ENCODE measurements at regions not wholly inside any gene's neighbourhood (a gene's known extent, or its start where the extent isn't known, plus 50 kb on each side); places are given as distances from the start of the nearest gene placed in this dataset.

DNA sequence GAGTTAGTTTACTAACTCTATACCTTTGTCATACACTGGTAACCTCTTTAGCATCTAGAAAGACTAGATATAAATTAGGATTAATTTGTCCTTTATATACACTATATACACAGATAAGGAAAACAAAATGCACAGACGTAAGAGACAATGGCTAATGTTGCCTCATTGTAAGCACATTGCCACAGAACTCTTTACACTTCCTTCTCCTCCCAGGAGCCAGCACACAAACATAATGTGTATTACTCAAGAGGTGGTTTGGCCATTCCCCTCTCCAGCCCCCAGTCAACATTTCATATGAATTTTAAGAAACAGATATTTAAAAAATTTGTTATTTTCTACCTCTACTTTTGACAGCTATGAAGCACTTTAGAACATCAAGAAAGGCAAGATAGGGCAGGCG lies 131.4 kb upstream of the OR4E1 start:
- in situ Hi-C loops (cut with MboI; ENCODE audit: low sequenced_read_pairs) = no loop called here
- no peak overlapping the region for H2AK9ac ChIP-seq (replicated peaks; ENCODE audit: low read depth, low read length, poor library complexity)
- H4K20me1 ChIP-seq (ENCODE audit: insufficient read depth, low read length) = no peaks in the 10 kb centered on the region
- no peaks in the 10 kb centered on the region for H3K27me3 ChIP-seq (ENCODE audit: control insufficient read depth, insufficient read depth, low read length)
- H3K4me2 ChIP-seq (ENCODE audit: low read depth, low read length) = no peak overlapping the region
- no CpG with 5 or more reads among the region's 2 CpGs for WGBS, 2 experiments (ENCODE audit: extremely low coverage in 2 of 2, insufficient read length in 1 of 2)
- no peak overlapping the region for H3K27ac ChIP-seq (ENCODE audit: insufficient read depth, low read length)
- H3K14ac ChIP-seq (replicated peaks; ENCODE audit: low read depth, low read length) = no peak overlapping the region
- no peak overlapping the region for H2AK5ac ChIP-seq (ENCODE audit: low read depth, low read length)
- no peak overlapping the region for H2BK120ac ChIP-seq (ENCODE audit: low read depth, low read length)
- intact Hi-C loops (cut with micrococcal nuclease) = no loop called here
- H3K9me3 ChIP-seq (ENCODE audit: control insufficient read depth, insufficient read depth, low read length) = 0 out of 2 replicates have a peak, but pooled peaks cover 2% of the 10 kb centered on the region
- H2BK15ac ChIP-seq (ENCODE audit: low read depth, low read length) = no peak overlapping the region
- POLR2A ChIA-PET (ENCODE audit: unreplicated experiment) = no interaction called here
- no peaks in the 10 kb centered on the region for H3K9me1 ChIP-seq (ENCODE audit: insufficient read depth, low read length)
- no peak overlapping the region for H3K18ac ChIP-seq (ENCODE audit: low read depth, low read length)
- TF ChIP-seq, protein P1, sequence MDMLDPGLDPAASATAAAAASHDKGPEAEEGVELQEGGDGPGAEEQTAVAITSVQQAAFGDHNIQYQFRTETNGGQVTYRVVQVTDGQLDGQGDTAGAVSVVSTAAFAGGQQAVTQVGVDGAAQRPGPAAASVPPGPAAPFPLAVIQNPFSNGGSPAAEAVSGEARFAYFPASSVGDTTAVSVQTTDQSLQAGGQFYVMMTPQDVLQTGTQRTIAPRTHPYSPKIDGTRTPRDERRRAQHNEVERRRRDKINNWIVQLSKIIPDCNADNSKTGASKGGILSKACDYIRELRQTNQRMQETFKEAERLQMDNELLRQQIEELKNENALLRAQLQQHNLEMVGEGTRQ (IDR thresholded peaks at IDR 0.05; ENCODE audit: low read depth, low read length) = no peak
- no peak for TF ChIP-seq RAD21 (IDR thresholded peaks at IDR 0.05; ENCODE audit: low read length)
- TF ChIP-seq NFE2L2 (IDR thresholded peaks at IDR 0.05; ENCODE audit: low read depth, low read length) = no peak
- H3K56ac ChIP-seq (ENCODE audit: extremely low read depth, insufficient read depth, low read length) = no peak overlapping the region
- dilution Hi-C loops (cut with HindIII; ENCODE audit: low sequenced_read_pairs, unreplicated experiment) = no loop called here
- no peak overlapping the region for H3K23ac ChIP-seq (ENCODE audit: low read depth, low read length)
- no peak overlapping the region for H3K4ac ChIP-seq (ENCODE audit: low read depth, low read length)
- no peak overlapping the region for H4K8ac ChIP-seq (ENCODE audit: low read depth in 2 of 2, low read length in 2 of 2)
- no peaks in the 10 kb centered on the region for H3K79me1 ChIP-seq (ENCODE audit: low read depth in 1 of 2, low read length in 2 of 2)
- no peak overlapping the region for H3K9ac ChIP-seq (ENCODE audit: low read depth, low read length)
- no peak overlapping the region for H2BK20ac ChIP-seq (ENCODE audit: low read depth, low read length)
- H3K4me3 ChIP-seq (ENCODE audit: insufficient read depth, low read depth, low read length) = no peak overlapping the region
- no peak overlapping the region for H2BK5ac ChIP-seq (ENCODE audit: low read depth, low read length, poor library complexity, severe bottlenecking)
- ATAC-seq (ENCODE audit: low read depth) (no peak), DNase-seq (no peak)
- no peaks in the 10 kb centered on the region for H3K36me3 ChIP-seq (ENCODE audit: control insufficient read depth, insufficient read depth, low read length)
- BruUV-seq (replicated peaks) = no TSS peak
- H2AFZ ChIP-seq (replicated peaks; ENCODE audit: low read length, poor library complexity) = no peak overlapping the region
- H4K5ac ChIP-seq (ENCODE audit: low read depth, low read length) = no peak overlapping the region
- no peaks in the 10 kb centered on the region for H3K4me1 ChIP-seq (ENCODE audit: control insufficient read depth, insufficient read depth, low read length)
- CTCF ChIA-PET = no interaction called here
- no peak overlapping the region for H4K91ac ChIP-seq (ENCODE audit: insufficient read depth, low read depth, low read length)

All from IMR-90 (cell line).